ENCODE measurements at regions not wholly inside any gene's neighbourhood (a gene's known extent, or its start where the extent isn't known, plus 50 kb on each side); places are given as distances from the start of the nearest gene placed in this dataset.

GRCh38 chr12:13786646-13787045 is 194.8 kb downstream of the GRIN2B start:
- TF ChIP-seq EP300 (IDR thresholded peaks at IDR 0.05) (no peak), POLR2A (IDR thresholded peaks at IDR 0.05) (no peak), POLR2AphosphoS5 (IDR thresholded peaks at IDR 0.05) (no peak)
- TF ChIP-seq, protein P1, sequence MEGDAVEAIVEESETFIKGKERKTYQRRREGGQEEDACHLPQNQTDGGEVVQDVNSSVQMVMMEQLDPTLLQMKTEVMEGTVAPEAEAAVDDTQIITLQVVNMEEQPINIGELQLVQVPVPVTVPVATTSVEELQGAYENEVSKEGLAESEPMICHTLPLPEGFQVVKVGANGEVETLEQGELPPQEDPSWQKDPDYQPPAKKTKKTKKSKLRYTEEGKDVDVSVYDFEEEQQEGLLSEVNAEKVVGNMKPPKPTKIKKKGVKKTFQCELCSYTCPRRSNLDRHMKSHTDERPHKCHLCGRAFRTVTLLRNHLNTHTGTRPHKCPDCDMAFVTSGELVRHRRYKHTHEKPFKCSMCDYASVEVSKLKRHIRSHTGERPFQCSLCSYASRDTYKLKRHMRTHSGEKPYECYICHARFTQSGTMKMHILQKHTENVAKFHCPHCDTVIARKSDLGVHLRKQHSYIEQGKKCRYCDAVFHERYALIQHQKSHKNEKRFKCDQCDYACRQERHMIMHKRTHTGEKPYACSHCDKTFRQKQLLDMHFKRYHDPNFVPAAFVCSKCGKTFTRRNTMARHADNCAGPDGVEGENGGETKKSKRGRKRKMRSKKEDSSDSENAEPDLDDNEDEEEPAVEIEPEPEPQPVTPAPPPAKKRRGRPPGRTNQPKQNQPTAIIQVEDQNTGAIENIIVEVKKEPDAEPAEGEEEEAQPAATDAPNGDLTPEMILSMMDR (IDR thresholded peaks at IDR 0.05) = no peak
